A549 (cell line): ENCODE measurements at regions not wholly inside any gene's neighbourhood (a gene's known extent, or its start where the extent isn't known, plus 50 kb on each side); places are given as distances from the start of the nearest gene placed in this dataset.

Source experiments
- ATAC-seq, 2 experiments: fragments of 200-7000 bp in 1 of 2; fragments of >200 bp in 1 of 2; cut with Nextera tagmentation in 1 of 2; cut with Tn5 transposase in 1 of 2; 3 replicates each; pipeline versions ENCODE4 v1.8.0 to v1.9.1; 2018 to 2020; ENCODE audit warnings: mild to moderate bottlenecking in 1 of 2, moderate library complexity in 1 of 2
- CTCF ChIA-PET: fragments of 300-600 bp; sonication (Branson Sonifier 250); formaldehyde crosslinking; extraction: SDS; loops from one replicate; lab custom pipeline; 2021; ENCODE audit warnings: antibody characterized with exemption, inconsistent platforms; lab: Yijun Ruan, JAX
- POLR2A ChIA-PET: fragments of 350-600 bp; formaldehyde crosslinking; extraction: SDS; loops from one replicate; lab custom pipeline; 2021; ENCODE audit warnings: antibody characterized with exemption, inconsistent platforms; lab: Yijun Ruan, JAX
- DNase-seq, 2 experiments: peaks; one replicate each; pipeline versions ENCODE4 v3.0.0 to v3.0.0-alpha.2; 2011 to 2016; ENCODE audit warnings: low read depth in 1 of 2, low spot score in 1 of 2
- FAIRE-seq: peaks from 2 replicates; lab custom pipeline; 2011; peaks lifted over from hg19 to GRCh38; lab: Jason Lieb, UNC
- H3K27ac ChIP-seq, 2 experiments: fragments of >200 bp; sonication (Bioruptor Twin); formaldehyde crosslinking; 3 replicates each; pipeline ENCODE4 v1.5.1; 2016 to 2017
- H3K4me1 ChIP-seq: fragments of >200 bp; sonication (Bioruptor Twin); formaldehyde crosslinking; 3 replicates; pipeline ENCODE4 v1.6.1; 2016
- H3K4me2 ChIP-seq: fragments of >200 bp; sonication (Bioruptor Twin); formaldehyde crosslinking; 3 replicates; pipeline ENCODE4 v1.6.1; 2016
- H3K4me3 ChIP-seq: fragments of >200 bp; sonication (Bioruptor Twin); formaldehyde crosslinking; 3 replicates; pipeline ENCODE4 v1.5.1; 2016
- H3K9me3 ChIP-seq: fragments of >200 bp; sonication (Bioruptor Twin); formaldehyde crosslinking; 3 replicates; pipeline ENCODE4 v1.6.1; 2016
- BHLHE40 ChIP-seq: IDR thresholded peaks from 2 replicates; pipeline ENCODE4 v1.6.1; 2012; ENCODE audit warnings: low read depth, low read length, inconsistent platforms
- CBX2 ChIP-seq: fragments of 200-600 bp; sonication (generic); IDR thresholded peaks from 2 replicates; pipeline ENCODE4 v1.6.1; 2016; ENCODE audit warnings: low read depth, mild to moderate bottlenecking, borderline replicate concordance
- CEBPB ChIP-seq, 2 experiments: fragments of >200 bp in 1 of 2; sonication (Bioruptor Twin) in 1 of 2; formaldehyde crosslinking in 1 of 2; IDR thresholded peaks; 2 replicates each; pipeline ENCODE4 v1.6.1; 2012 to 2016
- CHD2 ChIP-seq: fragments of 150-350 bp; IDR thresholded peaks from 2 replicates; pipeline ENCODE4 v1.6.1; 2014; ENCODE audit warnings: low read length; ENCODE audit not compliant: partially characterized antibody
- EHF ChIP-seq: fragments of 250-450 bp; sonication (Bioruptor Pico); IDR thresholded peaks from 2 replicates; pipeline ENCODE4 v1.5.0; 2020; ENCODE audit warnings: mild to moderate bottlenecking
- FOSL2 ChIP-seq, 2 experiments: fragments of 450-650 bp in 1 of 2; fragments of >200 bp in 1 of 2; sonication (Bioruptor Twin) in 1 of 2; formaldehyde crosslinking; IDR thresholded peaks; 2 replicates each; pipeline versions ENCODE4 v1.5.0 to v1.6.1; 2016 to 2020; ENCODE audit warnings: mild to moderate bottlenecking in 1 of 2, moderate library complexity in 1 of 2
- HOXA7 ChIP-seq: fragments of 250-450 bp; sonication (Bioruptor Pico); IDR thresholded peaks from 2 replicates; pipeline ENCODE4 v1.5.0; 2020; ENCODE audit warnings: mild to moderate bottlenecking, moderate library complexity
- HOXB13 ChIP-seq: fragments of 250-450 bp; sonication (Bioruptor Pico); IDR thresholded peaks from 2 replicates; pipeline ENCODE4 v1.5.0; 2020; ENCODE audit warnings: low read depth, mild to moderate bottlenecking, moderate library complexity
- HOXB5 ChIP-seq: fragments of 250-450 bp; sonication (Bioruptor Pico); IDR thresholded peaks from 2 replicates; pipeline ENCODE4 v1.5.0; 2020; ENCODE audit warnings: mild to moderate bottlenecking, moderate library complexity
- KDM1A ChIP-seq: fragments of 200-600 bp; sonication (generic); IDR thresholded peaks from 2 replicates; pipeline ENCODE4 v1.6.1; 2016; ENCODE audit warnings: low read depth, mild to moderate bottlenecking
- MAFK ChIP-seq: fragments of 450-650 bp; IDR thresholded peaks from 2 replicates; pipeline ENCODE4 v1.6.1; 2014; ENCODE audit not compliant: partially characterized antibody
- MYC ChIP-seq: IDR thresholded peaks from 2 replicates; pipeline ENCODE4 v1.6.1; 2012; ENCODE audit warnings: mild to moderate bottlenecking, inconsistent platforms, low read length, improper control_type of control experiment, borderline replicate concordance
- NR3C1 ChIP-seq: fragments of >200 bp; sonication (Bioruptor Twin); formaldehyde crosslinking; IDR thresholded peaks from 3 replicates; pipeline ENCODE4 v1.6.1; 2017
- PHF8 ChIP-seq: fragments of 200-600 bp; sonication (generic); IDR thresholded peaks from 2 replicates; pipeline ENCODE4 v1.6.1; 2016; ENCODE audit warnings: low read depth, mild to moderate bottlenecking, antibody characterized with exemption, moderate library complexity, borderline replicate concordance
- POLR2A ChIP-seq: IDR thresholded peaks from 2 replicates; pipeline ENCODE4 v1.6.1; 2012; ENCODE audit warnings: mild to moderate bottlenecking, low read length
- RAD21 ChIP-seq, 2 experiments: fragments of >200 bp in 1 of 2; sonication (Bioruptor Twin) in 1 of 2; formaldehyde crosslinking in 1 of 2; IDR thresholded peaks in 1 of 2; conservative IDR thresholded peaks in 1 of 2; 2 replicates in 1 of 2; 3 replicates in 1 of 2; pipeline ENCODE4 v1.6.1; 2012 to 2018; ENCODE audit warnings: inconsistent platforms in 1 of 2
- RCOR1 ChIP-seq: fragments of 150-350 bp; IDR thresholded peaks from 2 replicates; pipeline ENCODE4 v1.6.1; 2014; ENCODE audit warnings: antibody characterized with exemption, low read length, low read depth
- RFX5 ChIP-seq: fragments of 450-650 bp; IDR thresholded peaks from 2 replicates; pipeline ENCODE4 v1.7.1; 2014; ENCODE audit warnings: antibody characterized with exemption, mild to moderate bottlenecking, moderate library complexity
- RNF2 ChIP-seq: fragments of 200-600 bp; sonication (generic); IDR thresholded peaks from 2 replicates; pipeline ENCODE4 v1.6.1; 2016; ENCODE audit warnings: low read depth, mild to moderate bottlenecking, antibody characterized with exemption, moderate library complexity, borderline replicate concordance
- TFCP2L1 ChIP-seq: fragments of 250-450 bp; sonication (Bioruptor Pico); IDR thresholded peaks from 2 replicates; pipeline ENCODE4 v1.5.0; 2021; ENCODE audit warnings: mild to moderate bottlenecking
- ZSCAN20 ChIP-seq: fragments of 250-450 bp; sonication (Bioruptor Pico); IDR thresholded peaks from 2 replicates; pipeline ENCODE4 v1.8.0; 2022; ENCODE audit warnings: mild to moderate bottlenecking, moderate library complexity
- WGBS: methylation state at CpG from one replicate; pipeline ENCODE4 v1.1.6; 2017; ENCODE audit errors: missing lambda C conversion rate; 5-methylcytosine and 5-hydroxymethylcytosine counted together
- TF ChIP-seq, protein P1 (sequence below): IDR thresholded peaks from 2 replicates; pipeline ENCODE4 v1.6.1; 2012
- TF ChIP-seq, protein P2 (sequence below): IDR thresholded peaks from 2 replicates; pipeline ENCODE4 v1.6.1; 2012; ENCODE audit warnings: low read depth, borderline replicate concordance
- TF ChIP-seq, protein P3 (sequence below): fragments of >200 bp; sonication (Bioruptor Twin); formaldehyde crosslinking; IDR thresholded peaks from 3 replicates; pipeline ENCODE4 v1.6.1; 2016

DNA sequence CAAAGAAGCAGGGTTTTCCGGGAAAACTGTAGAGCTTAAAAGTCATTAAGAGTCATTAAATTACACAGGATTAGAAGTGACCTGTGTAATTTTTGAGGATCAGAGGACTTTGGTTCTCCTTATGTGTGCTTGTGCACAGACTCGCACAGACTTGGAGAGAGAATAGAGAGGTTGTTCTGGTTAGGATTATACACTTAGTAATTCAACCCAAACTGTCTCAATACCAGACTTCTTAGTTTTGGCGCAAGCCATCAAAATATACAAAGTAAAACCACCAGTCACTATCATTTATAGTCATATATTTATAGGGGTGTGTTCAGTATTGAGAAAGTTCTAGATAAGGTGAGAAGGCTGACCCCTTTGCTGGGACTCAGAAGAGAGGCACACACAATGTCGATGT is 112.3 kb downstream of the HLX start:
- TF ChIP-seq POLR2A (no peak), CHD2 (no peak), MYC (no peak)
- ChIA-PET POLR2A (no interaction called here), CTCF (interaction anchor here (0.6 kb wide), 1 partner anchor 609 kb away, joined by 4 read pairs; no protein-coding TSS in a partner anchor)
- ATAC-seq (no peak), FAIRE-seq (no peak), DNase-seq (no peak)
- WGBS, result 77% methylated on average over 4 of the region's 4 CpGs
- peaks cover 18% of the 10 kb centered on the region; the same call in 2 of the 3 replicates for H3K4me1 ChIP-seq
- H3K27ac ChIP-seq, result no peak overlapping the region
- no peaks in the 10 kb centered on the region for H3K9me3 ChIP-seq
- no peak overlapping the region; the same call in 2 of the 3 replicates for H3K4me2 ChIP-seq
- no peak overlapping the region for H3K4me3 ChIP-seq

DNA sequence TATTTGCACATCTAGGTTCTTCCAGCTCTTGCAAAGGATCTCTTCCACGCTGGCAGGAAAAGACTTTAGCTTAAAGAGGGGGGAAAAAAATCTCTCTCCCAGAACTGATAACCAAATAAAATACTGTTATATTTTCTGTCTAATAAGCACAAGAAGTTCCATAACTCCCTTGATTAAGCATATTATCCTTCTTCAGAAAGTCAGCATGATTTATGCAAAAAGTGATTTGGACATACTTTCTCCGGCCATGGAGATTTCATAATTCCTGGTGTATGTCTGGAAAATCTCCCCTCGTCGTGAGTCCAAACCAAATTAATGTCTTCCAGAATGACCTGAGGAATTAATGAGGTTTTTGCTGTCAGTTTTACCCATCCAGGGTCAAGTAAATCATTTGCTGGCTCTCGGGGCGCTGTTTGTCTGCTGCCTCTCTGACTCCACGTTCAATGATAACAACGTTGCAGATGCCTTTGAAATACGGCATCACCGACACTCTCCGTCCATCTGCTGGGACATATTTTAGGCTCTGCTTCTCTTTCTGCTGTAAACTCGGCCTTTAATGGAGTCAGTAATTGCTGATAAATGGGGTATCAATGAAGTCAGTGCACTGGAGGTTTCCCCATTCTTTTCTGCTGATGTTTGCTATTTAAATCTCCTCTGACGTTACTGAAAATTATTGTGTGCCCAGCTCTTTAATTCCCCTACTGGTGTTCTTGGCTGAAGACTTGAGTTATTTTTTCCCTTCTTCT is 112.9 kb downstream of the HLX start:
- POLR2A ChIA-PET, result no interaction called here
- no peak for FAIRE-seq
- ATAC-seq, result no peak
- WGBS, result 61% methylated on average over 13 of the region's 13 CpGs
- Histone ChIP-seq H3K27ac (no peak overlapping the region), H3K4me2 (peak overlapping the region; percentile 15; the same call in 2 of the 3 replicates)
- DNase-seq, result no peak
- no peak for TF ChIP-seq POLR2A
- peak; percentile 69 for TF ChIP-seq MAFK
- no peak for TF ChIP-seq HOXB13 (CRISPR knock-in tag)
- TF ChIP-seq KDM1A, result no peak
- TF ChIP-seq, all 56 proteins: peak for 1
- no peak overlapping the region for H3K4me3 ChIP-seq
- peaks cover 18% of the 10 kb centered on the region; the same call in 2 of the 3 replicates for H3K4me1 ChIP-seq
- H3K9me3 ChIP-seq, result no peaks in the 10 kb centered on the region
- CTCF ChIA-PET, result no interaction called here

DNA sequence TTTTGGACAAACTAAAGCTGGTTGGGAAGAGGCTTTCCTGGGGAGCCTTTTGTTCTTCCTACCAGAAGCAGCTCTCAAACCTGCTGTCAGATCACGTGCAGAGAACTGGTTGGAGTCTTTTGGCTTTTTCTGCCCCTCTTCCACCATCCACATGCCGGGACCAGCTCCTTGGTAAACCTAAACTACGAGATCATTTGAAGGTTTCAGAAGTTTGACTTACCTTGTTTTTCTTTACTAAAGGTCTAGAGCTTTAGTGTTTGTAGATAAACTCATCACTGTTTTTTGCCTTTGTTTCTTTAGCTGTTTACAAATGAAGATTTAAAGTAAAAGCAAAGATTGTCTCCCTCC is 113.4 kb downstream of the HLX start:
- WGBS, result 48% methylated on average over 3 of the region's 3 CpGs
- no peak for TF ChIP-seq FOSL2 (IDR thresholded peaks at IDR 0.05)
- TF ChIP-seq FOSL2 (CRISPR knock-in tag; IDR thresholded peaks at IDR 0.05), result no peak
- TF ChIP-seq RNF2, result no peak
- TF ChIP-seq POLR2A, result no peak
- no peak for TF ChIP-seq RCOR1
- TF ChIP-seq ZSCAN20, result no peak
- TF ChIP-seq, protein P1, sequence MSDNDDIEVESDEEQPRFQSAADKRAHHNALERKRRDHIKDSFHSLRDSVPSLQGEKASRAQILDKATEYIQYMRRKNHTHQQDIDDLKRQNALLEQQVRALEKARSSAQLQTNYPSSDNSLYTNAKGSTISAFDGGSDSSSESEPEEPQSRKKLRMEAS, result no peak
- TF ChIP-seq HOXB5, result no peak
- no peak for TF ChIP-seq MYC
- no peak for TF ChIP-seq HOXA7 (CRISPR knock-in tag)
- no peak for TF ChIP-seq CBX2
- TF ChIP-seq MAFK, result no peak
- no peak for TF ChIP-seq RAD21 (conservative IDR thresholded peaks at IDR 0.05 in 1 of 2, IDR thresholded peaks at IDR 0.05 in 1 of 2)
- no peak for TF ChIP-seq RFX5
- no peak for TF ChIP-seq EHF (CRISPR knock-in tag)
- ATAC-seq (no peak), DNase-seq (no peak), FAIRE-seq (no peak)
- CTCF ChIA-PET, result no interaction called here
- Histone ChIP-seq H3K4me1 (peaks cover 18% of the 10 kb centered on the region; the same call in 2 of the 3 replicates), H3K9me3 (no peaks in the 10 kb centered on the region), H3K27ac (no peak overlapping the region), H3K4me3 (no peak overlapping the region), H3K4me2 (peak overlapping the region; percentile 15; the same call in 2 of the 3 replicates)
- POLR2A ChIA-PET, result no interaction called here

DNA sequence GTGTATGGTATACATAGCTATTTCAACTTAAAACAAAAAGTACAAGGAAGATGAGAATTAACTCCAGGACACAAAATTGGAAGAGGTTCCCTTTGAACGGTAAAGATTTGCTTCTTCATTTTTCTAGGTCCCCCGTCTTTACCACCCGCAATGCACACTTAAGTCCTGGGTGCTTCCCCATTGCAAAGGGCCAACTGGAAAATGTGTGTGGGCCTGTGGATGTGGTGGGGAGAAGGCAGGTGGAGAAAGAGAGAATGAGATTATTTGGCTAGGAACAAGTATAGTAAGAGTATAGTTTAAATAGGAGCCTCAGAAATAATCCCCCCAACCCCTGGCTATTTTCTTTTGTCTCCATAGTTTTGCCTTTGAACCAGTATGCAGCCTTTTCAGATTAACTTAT is 115.4 kb downstream of the HLX start:
- no peaks in the 10 kb centered on the region for H3K9me3 ChIP-seq
- ATAC-seq (no peak), DNase-seq (no peak), FAIRE-seq (no peak)
- TF ChIP-seq MAFK (no peak), NR3C1 (no peak), TFCP2L1 (CRISPR knock-in tag) (no peak), BHLHE40 (no peak), CBX2 (no peak), RCOR1 (no peak), POLR2A (no peak), ZSCAN20 (no peak), CEBPB (IDR thresholded peaks at IDR 0.05) (no peak), RNF2 (no peak), PHF8 (no peak)
- TF ChIP-seq, protein P2, sequence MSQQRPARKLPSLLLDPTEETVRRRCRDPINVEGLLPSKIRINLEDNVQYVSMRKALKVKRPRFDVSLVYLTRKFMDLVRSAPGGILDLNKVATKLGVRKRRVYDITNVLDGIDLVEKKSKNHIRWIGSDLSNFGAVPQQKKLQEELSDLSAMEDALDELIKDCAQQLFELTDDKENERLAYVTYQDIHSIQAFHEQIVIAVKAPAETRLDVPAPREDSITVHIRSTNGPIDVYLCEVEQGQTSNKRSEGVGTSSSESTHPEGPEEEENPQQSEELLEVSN, result no peak
- TF ChIP-seq, protein P3, sequence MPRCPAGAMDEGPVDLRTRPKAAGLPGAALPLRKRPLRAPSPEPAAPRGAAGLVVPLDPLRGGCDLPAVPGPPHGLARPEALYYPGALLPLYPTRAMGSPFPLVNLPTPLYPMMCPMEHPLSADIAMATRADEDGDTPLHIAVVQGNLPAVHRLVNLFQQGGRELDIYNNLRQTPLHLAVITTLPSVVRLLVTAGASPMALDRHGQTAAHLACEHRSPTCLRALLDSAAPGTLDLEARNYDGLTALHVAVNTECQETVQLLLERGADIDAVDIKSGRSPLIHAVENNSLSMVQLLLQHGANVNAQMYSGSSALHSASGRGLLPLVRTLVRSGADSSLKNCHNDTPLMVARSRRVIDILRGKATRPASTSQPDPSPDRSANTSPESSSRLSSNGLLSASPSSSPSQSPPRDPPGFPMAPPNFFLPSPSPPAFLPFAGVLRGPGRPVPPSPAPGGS, result no peak
- ChIA-PET POLR2A (no interaction called here), CTCF (no interaction called here)
- no peak overlapping the region for H3K27ac ChIP-seq
- WGBS, result 69% methylated on average over 3 of the region's 3 CpGs
- H3K4me2 ChIP-seq, result no peak overlapping the region
- H3K4me3 ChIP-seq, result no peak overlapping the region
- H3K4me1 ChIP-seq, result peaks cover 18% of the 10 kb centered on the region; the same call in 2 of the 3 replicates
